ENCODE measurements at regions not wholly inside any gene's neighbourhood (a gene's known extent, or its start where the extent isn't known, plus 50 kb on each side); places are given as distances from the start of the nearest gene placed in this dataset.
"Not testable (repeated sequence)": the region's sequence is repeated elsewhere in the genome, so short reads cannot be mapped to it uniquely, and the experiment has no call there.

DNA sequence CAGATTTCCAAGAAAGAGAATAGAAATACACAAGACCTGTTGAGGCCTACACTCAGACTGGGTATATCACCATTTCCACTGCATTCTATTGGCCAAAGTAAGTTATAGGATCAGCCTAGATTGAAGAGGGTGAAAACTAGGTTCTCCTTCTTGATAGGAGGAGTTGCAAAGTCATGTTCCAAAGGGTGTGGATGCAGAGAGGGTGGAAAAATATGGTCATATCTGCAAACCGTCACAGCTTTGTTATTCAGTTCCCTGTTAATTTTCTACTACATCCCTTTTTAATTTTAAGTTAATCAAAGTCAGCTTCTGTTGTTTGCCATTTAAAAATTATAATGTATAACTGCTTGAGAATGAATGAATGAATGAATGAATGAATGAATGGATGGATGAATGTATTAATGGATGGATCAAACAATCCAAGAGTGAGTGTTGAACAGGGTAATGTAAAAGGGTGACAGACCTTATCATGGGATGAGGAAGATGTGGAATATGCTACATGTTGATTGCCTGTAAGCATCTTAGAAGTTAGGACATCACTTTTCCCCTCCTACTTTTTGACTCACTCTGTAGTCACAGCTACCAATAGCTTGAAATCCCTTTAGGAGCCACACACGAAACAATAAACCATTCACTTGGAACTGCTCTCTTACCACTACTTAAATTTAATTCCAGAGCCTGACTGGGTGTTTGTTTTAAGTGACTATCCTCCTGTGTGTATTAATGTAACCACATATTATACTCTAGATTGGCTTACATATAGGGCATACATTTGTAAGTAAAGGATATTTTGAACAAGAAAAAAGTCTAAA is 121.5 kb downstream of the CCDC34 start:
- no peak for DNase-seq

- DNase-seq = no peak
Observed at GRCh38 chr11:27239305-27239942, 123.6 kb downstream of the CCDC34 start.

- DNase-seq = no peak
Observed at GRCh38 chr11:27238811-27239210, 124.2 kb downstream of the CCDC34 start.

DNA sequence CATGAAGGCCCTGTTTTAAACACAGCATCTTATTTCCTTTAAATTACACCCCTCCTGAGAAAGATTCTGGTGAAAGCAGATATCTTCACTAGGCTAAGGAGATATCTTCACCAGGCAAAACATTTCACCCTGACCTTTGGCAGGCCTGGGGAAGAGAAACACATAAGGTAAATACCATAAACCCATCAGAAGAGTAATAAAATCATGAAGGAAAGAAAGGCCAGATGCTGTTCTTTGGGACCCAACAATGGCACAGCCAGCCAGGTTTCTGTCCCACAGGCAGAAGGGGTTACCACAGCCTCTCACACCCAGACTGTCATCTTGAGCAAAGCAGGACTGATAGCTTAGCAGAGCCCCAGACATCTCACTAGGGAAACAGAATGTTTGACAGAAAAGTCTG is 125.4 kb downstream of the CCDC34 start:
- no peak for DNase-seq

DNA sequence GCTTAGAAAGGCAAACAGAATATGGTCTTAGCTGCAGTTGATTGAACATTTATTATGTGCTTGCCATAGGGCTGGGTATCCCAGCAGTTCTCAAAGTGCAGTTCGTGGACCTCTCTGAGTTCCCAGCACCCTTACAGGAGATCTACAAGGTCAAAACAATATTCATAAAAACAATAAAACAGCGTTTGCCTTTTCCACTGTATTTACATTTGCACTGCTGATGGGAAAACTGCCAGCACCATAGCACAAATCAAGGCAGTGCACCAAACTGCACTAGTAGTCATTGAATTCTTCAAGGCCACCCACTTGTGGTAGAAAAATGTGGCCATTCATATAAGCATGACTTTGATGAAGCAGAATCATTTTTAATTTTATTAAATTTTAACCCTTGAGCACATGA is 128.1 kb downstream of the CCDC34 start:
- no peak for DNase-seq

- no peak for DNase-seq
Observed at GRCh38 chr11:27234043-27234668, 128.9 kb downstream of the CCDC34 start.

- no peak for DNase-seq
Observed at GRCh38 chr11:27233654-27234042, 129.4 kb downstream of the CCDC34 start.

DNA sequence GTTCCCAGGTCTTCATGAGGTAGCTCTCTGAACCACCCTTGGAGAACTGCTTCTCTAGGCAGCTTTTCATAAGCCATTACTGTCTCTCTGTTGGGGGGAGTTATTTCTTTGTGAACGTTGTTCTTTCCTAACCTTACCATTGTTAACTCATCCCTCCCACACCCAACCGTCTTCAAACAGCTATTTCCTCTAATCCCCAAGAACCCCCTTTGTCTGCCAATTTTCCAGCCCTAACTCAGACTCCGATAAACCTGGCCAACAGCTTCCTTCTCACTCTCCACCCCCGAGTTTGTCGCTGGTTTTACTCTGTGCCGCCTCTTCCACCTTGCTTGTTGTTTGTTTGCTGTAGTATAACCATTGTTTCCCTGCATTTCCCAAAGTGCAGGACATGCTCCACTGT is 131.5 kb downstream of the CCDC34 start:
- no peak for DNase-seq

- DNase-seq = no peak
Observed at GRCh38 chr11:27230192-27230572, 132.8 kb downstream of the CCDC34 start.

DNA sequence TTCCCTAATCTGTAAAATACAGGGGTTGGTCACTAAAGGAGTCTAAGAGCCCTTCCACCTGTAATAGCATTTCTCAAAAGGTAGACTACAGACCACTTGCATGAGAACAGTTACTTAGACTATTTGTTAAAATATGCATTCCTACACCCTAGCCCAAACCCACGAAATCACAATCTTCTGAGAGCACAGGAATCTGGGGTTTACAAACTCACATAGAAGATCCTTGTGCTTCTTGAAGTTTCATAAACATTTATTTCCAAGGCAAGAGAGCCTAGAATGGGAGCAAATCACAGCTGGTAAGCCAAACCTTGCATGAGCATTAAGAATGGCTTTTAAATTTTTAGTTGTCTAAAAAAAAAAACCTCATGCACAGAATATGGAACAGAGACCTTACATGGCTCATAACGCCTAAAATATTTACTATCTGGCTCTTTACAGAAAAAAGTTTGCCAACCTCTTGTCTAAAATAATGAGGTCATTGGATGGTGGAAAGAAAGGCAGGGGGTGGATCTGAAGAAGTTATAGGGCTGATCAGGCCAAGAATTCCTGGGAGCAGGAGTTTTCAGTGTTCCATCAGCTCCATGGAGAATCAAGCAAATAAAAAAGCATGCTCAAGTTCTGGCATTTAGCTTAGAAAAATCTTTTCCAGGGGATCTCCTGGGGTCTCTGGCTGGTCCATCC is 133.4 kb downstream of the CCDC34 start:
- no peak for DNase-seq

DNA sequence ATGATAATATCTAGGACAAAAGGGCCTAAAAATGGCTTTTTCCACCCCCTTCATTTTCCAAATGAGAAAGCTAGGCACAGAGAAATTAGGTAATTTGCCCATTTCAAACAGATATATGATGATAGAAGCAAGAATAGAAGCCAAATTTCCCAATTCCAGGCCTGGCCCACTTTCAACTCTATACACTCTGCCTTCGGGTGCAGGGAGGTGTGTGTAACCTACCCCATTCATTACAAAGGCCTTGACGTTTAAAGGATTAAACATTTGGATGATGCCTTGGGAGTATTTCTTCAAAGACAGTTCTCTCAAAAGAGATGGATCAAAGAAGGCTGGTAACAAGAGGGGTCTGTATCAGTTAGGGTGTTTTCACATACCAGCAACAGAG is 134.1 kb downstream of the CCDC34 start:
- DNase-seq = no peak

DNA sequence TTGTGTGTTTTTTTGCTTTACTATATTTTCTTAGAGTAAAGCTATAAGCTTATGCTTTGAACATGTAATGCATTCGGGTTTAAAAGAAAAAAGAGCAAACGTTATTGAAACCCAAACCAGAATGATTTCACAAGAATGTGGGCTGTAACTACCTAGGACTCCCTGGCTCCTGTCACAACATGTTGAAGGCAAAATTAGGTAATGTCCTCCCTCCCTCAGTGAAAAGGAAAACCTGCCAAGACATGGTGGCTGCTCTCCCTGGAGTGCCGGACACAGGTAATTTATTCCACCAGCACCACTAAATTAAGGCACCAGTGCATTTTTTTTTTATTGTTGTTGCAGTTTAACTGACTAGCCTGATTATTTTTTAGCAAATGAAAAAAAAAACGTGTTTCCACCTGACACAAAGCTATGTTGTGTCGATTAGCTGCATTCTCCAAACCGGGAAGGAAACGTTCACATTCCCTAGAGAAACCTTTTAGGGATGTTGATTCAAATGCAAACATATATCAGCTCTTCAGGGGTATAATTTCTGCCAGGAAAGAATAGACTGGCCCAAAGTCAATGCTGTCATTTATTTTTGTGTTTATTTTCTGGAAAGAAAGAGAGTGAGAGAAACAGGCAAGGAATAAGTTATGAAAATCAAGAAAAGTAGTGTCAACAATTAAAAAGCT is 134.6 kb downstream of the CCDC34 start:
- no peak for DNase-seq

DNA sequence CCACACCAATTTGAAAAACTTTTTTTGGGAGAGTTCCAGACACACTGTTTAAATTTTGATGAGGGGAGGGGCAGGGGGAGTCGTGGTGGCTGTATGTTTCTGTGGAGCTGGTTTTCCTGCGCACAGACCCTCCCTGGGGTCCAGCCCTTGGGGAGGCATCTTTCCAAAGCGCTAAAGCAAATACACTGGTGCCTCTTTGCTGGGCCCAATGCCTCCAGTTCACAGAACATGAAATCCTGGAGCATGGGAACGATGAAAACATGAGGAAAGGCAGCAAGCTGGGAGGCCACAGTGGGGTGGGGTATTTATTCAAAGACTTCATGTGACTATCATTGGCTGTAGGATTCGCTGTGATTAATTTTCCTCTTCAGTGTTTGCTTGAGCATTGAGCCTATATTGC is 135.3 kb downstream of the CCDC34 start:
- no peak for DNase-seq

- DNase-seq = not testable (repeated sequence)
Observed at GRCh38 chr11:27219487-27220039, 143.5 kb downstream of the CCDC34 start.

DNA sequence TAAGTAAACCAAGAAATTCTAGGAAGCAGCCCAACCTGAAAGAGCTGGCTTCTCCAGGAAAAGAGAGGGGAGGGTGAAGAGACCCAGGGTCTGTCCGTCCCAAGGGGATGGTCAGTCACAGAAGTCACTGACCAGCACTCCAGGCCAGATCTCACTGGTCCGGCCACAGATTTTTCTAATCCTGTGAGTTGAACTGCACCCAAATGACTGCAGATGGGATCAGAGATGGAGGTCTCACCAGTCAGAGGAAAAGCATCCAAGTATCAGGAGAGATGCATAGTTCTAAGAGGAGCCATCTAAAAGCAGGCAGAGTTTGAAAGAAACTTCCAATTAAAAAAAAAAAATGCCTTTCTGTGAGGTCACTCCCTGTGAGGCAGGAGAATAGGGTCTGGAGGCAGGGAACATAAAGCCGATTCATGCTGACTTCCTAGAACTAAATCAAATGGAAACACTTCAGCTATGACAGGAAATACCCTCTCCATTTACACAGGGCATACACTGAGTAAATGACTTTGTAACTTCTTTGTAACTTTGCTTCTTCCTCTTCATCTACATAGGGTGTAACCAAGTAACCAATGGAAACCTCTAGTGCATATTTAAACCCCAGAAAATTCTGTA is 144.5 kb downstream of the CCDC34 start:
- DNase-seq = no peak

DNA sequence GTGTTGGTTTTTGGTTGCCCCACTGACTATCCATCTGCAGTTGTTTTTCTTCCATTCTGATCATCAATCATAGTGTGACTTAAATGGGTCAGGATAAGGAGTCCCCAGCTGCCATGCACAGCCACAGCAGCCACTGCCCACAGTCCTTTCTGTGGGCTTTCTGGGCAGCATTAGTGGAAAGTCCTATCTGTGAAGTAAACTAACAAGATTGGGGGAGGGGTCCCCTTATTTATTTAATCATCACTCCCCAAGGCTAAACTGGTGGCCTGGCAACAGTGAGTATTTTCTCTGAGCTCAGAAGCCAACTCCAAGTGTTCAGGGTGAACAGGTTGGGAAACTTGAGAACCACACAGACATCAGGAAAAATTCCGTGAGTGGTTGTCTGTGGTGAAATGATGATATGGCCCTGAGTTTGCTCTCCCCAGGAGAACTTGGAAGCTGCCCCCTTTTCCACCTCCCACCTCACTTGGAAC is 145.0 kb downstream of the CCDC34 start:
- peak; percentile 50 for DNase-seq

DNA sequence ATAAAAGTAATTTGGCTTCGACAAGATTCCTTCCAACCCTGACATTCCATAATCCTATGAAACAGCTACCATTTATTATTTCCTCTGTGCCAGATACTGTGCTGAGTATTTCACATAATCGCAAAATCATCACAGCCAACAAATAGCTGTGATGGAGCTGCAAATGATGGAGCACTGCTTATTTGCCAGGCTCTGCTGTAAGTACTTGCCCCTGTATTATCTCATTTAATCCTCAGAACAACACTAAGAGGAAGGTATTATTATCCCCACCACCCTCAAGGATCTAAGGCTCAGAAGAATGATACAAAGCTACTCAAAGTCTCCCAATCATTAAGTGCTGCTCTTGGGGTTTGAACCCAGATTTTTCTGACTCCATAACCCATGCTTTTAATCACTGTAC is 145.5 kb downstream of the CCDC34 start:
- no peak for DNase-seq

DNA sequence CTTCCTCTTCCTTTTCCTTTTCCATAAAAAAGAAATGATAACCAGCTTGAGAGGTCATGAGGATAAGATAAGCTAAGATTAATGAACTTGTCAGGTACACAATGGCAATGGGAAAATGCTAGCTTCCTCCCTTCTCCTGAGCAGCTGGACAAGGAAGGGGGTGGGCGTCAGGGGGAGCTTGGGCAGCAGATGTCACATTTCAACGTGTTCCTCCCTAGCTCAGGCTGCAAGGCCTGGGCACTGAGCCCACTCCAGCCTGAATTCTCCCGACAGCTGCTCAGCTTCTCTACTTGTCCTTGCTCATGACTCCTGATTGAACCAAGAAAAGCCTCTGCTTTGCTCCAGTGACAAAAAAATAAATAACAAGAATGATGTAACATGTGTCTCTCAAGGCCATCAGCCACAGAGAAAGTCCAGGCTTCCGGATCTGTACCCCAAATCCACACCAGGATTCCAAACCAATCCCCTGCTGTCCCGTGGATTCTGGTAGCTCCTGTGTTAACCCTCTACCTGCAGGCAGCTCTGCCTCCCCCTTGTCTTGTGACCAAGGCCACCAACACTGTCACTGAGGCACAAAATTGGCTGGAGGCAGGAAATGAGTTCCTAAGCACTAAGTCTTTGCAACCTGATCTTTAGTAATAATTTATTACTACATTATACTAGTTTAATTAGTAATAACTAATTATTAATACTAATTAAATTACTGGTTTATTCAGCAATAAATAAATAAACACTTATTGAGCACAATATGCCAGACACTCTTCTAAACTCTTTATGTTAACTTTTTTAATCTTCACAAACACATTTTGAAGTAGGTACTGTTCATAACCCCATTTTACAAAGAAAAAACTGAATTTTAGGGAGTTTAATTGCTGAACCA is 146.5 kb downstream of the CCDC34 start:
- DNase-seq = peak; percentile 87

DNA sequence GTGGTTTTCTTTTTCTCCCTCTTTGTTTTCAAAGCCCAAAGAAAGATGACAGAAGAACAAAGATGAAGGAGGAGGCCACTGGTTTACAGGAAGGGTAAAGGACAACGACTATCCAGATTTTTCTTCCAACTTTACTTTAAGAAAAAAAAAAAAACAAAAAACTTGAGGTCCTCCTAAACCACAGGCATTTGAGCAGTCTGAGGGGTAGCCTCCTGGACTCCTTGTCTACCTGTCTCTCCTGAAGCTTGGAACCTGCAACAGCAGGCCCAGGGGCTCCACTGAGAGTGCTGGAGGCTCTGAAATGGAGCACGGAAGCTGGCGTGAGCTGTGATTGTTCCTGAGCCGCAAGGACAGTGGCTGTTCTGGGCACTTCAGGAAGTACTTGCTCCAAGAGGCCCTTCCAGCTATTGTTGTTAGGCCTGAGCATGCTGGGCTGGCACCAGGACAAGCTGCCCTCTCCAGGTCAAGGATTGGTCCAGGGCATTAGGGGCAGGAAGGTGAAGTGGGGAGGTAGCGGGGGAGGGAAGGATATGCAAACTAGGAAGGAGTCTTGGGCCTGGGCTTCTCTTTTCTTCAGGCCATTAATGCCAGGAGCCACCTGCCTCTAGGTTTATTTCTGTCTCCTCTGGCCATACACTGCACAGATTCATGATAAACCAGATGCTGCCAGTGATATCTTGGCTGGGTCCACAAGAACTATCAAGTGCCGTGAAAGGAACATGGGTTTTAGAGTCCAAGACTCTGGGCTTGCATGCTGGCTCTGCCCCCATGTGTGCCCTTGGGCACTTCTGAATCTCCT is 147.3 kb downstream of the CCDC34 start:
- no peak for DNase-seq

GRCh38 chr11:27214713-27215112 is 148.3 kb downstream of the CCDC34 start:
- DNase-seq = no peak

All from NCI-H1694 treated with DMSO at 0.1 percent for 48 hours (cell line).